H1 (cell line): ENCODE measurements at regions not wholly inside any gene's neighbourhood (a gene's known extent, or its start where the extent isn't known, plus 50 kb on each side); places are given as distances from the start of the nearest gene placed in this dataset.

ENCODE experiments used
- MAFK ChIP-seq: IDR thresholded peaks from 2 replicates; pipeline ENCODE4 v1.6.1; 2012; ENCODE audit warnings: low read depth, mild to moderate bottlenecking, improper control_type of control experiment, low read length
- SIX5 ChIP-seq: IDR thresholded peaks from 2 replicates; pipeline ENCODE4 v1.6.1; 2011; ENCODE audit warnings: mild to moderate bottlenecking, low read depth, low read length
- TAF1 ChIP-seq: IDR thresholded peaks from 2 replicates; pipeline ENCODE4 v1.6.1; 2011; ENCODE audit warnings: mild to moderate bottlenecking, low read depth, low read length
- ZNF274 ChIP-seq: IDR thresholded peaks from 2 replicates; pipeline ENCODE4 v1.7.0; 2012; ENCODE audit warnings: low read length, borderline replicate concordance; ENCODE audit errors: extremely low read depth

- no peak for TF ChIP-seq SIX5
- no peak for TF ChIP-seq MAFK
- no peak for TF ChIP-seq ZNF274
- TF ChIP-seq TAF1: no peak
Observed at GRCh38 chr10:63889803-63890202, 368.6 kb downstream of the REEP3 start (continued).
